HL-60/S4 treated with phorbol 12-myristate 13-acetate at 8.2 ng/mL for 4 days and 3 days (cell line): ENCODE measurements at regions not wholly inside any gene's neighbourhood (a gene's known extent, or its start where the extent isn't known, plus 50 kb on each side); places are given as distances from the start of the nearest gene placed in this dataset.
"Not testable (repeated sequence)": the region's sequence is repeated elsewhere in the genome, so short reads cannot be mapped to it uniquely, and the experiment has no call there.

Experiments used
- in situ Hi-C: fragments of 300-500 bp; cut with MboI; formaldehyde crosslinking; loops from 2 replicates; pipeline ENCODE4 v1.15.0; 2022; ENCODE audit warnings: low sequenced_read_pairs

GRCh38 chr2:111522231-111522768 lies 361.7 kb downstream of the ANAPC1 start:
- in situ Hi-C loops = no loop called here

- in situ Hi-C loops = no loop called here
Measured at GRCh38 chr2:111523009-111523408, 361.0 kb downstream of the ANAPC1 start.

DNA sequence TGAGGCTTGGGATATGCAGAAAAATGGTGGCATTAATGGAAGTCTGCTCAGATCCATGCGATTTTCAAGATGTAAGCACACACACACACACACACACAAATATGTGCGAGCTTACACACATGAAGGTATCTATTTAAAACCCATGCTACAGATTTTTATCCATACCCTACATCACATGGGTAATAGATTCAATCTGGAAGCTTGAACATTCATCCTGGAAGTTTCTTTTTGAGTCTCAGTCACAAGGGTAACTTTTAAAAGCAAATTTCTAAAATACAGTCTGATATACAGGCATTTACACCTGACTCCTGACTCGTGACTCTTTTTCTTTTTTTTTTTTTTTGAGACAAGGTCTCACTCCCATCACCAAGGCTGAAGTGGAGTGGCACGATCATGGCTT lies 359.0 kb downstream of the ANAPC1 start:
- in situ Hi-C loops = not testable (repeated sequence)

DNA sequence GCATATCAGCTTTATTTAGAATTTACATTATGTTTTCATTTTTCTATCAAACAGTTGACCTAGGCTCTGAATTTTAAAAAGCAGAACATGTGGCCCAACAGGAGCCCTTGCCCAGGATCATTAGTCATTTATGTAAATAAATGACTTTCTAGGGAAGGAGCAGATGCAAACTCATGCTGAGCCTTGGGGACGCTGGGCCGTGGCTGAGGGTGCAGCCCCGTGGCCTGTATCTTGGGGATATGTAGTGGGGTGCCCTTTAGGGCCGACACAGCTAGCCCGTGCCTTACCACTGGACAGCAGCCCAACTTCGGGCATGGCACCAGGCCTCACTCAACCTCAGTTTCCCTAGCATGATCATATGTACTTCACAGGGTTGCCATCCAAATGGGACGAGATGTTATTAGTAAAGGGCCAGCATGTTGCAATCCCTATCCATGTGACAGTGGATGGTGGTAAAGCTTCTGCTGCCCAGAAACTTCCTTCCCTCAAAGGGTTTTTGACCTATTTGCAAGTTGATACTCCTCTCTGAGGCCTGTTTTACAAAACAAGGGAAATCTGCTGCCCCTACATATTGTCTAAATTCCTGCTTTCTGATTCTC lies 357.9 kb downstream of the ANAPC1 start:
- in situ Hi-C loops = not testable (repeated sequence)

DNA sequence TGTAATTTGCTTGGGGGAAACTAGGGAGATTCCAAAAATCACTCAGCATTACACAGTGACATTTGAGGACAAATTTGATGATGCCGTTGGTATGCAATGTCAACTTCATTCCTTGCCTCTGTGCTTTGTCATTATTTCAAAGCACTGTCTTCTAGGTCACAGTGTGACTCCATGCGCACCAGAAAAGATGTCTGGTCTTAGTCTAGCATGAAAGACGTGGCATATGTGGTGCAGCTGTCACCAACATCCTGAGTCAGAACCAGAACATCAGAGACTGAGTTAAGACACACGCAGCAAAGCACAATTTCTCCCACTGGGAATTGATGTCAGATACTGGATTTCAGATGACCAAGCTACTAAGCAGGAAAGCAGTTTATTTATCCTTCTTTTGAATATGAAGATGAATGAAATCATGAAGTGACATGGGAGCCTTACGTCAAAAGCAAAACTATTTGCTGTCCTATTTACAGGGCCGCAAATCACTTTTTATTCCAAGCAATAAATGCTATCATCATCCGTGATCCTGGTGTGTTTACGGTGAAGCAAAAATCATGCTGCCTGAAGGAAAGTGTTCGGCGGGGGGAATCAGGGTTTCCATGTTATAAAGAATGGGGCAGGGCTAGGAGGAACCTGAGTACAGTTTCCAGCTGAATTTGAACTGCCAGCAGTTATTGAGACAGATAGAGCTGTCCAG lies 356.1 kb downstream of the ANAPC1 start:
- in situ Hi-C loops = not testable (repeated sequence)

DNA sequence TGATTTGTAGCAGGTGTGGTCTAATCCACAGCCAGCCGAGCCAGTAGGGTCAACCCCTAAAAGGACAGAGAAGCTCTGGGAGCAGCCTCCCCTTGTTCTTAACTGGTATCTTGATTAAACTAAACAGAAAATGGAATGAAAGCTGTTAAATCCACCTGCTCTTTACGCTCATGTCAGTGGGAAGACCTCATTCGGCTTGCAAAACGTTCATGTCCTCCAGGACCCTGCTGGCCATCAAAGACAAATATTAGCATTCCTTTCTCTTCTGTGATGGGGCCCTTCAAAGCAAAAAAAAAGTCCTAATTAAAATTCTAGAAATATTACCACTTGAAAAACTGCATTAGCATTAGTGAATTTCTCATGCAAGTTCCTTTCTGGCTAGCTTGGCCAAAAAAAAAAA lies 355.0 kb downstream of the ANAPC1 start:
- in situ Hi-C loops = not testable (repeated sequence)

DNA sequence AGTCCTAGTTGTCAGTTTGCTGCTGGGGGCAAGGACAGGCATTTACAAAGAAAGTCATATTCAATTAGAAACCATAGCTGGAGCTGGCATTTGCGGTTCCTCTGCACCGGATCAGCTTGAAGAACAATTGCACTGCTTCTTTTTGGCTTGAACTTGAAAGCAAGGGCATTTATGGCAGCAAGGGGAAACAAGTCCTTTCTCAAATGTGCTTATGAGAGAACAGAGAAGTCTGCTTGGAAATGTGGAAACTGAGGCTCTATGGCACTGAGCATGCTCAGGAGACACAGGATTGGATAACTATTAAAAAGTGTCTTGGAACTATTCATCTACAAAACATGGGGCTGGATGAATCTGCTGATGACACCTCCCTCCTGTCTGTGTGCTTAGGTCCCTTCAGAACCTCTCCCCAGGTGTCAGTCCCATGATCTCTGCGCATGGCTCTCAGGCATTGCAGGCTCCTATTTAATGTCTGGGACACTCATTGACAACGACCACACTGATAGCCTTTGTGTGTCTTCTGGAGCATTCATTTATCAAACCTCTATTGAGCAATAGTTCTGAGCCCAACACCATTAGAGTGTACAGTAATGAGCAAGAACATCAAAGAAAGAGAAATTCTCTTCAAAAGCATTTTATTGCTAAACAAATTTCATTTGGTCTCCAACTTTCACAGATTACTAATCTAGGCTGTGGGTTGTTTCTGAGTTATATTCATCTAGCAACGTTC lies 353.6 kb downstream of the ANAPC1 start:
- in situ Hi-C loops = not testable (repeated sequence)

DNA sequence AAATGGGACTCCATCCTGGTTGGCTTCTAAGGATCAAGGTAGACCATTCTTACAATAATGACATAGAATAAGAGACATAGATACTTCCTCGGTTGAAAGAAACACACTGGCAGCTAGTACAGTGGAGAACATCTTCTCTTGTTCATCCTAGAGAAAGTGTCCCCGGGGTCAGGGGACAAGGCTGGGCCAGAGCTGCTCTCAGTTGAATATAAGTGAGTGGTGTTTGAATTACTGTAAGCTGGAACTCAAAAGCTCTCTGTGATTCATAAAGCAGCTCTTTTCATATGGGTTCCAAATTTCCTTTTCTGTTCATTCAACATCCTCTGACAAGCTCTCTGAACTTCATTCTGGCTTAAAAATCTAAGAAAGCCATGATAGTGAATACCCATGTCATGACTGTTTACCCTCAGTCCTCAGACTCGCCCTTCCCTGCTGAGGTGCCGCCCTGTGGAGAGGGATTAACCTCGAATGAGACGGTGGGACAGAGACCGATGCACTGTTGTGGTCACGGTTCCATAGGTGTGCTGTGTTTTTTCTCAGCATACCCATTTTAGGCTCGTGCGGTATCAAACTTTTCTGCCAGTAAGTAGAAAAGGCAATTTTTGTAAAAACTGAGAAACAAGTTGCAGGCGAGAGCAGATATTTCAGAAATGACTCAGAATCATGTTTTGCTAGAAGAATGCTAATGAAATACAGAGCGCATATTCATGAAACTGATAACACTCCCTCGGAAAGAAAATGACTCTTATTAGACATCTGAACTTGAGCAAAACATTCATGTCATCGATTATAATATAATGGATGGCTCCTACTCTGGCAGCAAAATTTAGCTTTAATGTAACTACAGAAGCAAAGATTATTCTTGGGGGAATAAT lies 351.1 kb downstream of the ANAPC1 start:
- in situ Hi-C loops = not testable (repeated sequence)

- in situ Hi-C loops = not testable (repeated sequence)
Measured at GRCh38 chr2:111533557-111534247, 350.3 kb downstream of the ANAPC1 start.

DNA sequence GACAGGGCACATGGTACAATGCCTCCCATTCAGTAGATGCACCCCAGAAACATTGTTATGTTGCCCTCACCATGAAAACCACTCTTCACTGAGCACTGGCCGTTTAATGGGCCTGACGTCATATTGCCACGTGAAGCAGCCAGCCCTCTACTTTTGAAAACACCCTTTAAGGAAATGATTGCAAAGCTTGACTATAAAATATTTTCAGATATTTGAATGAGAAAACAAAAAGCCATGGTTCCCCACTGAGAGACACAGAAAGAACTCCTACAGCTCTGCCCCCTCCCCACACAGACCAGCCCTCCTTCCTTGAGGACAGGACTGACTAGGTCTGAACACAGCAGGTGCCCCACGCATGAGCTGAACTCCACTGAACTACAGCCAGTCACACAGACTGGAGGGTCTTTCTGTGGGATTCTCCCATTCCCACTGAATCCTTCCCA lies 349.1 kb downstream of the ANAPC1 start:
- in situ Hi-C loops = no loop called here

- in situ Hi-C loops = no loop called here
Measured at GRCh38 chr2:111535404-111535803, 348.6 kb downstream of the ANAPC1 start.

DNA sequence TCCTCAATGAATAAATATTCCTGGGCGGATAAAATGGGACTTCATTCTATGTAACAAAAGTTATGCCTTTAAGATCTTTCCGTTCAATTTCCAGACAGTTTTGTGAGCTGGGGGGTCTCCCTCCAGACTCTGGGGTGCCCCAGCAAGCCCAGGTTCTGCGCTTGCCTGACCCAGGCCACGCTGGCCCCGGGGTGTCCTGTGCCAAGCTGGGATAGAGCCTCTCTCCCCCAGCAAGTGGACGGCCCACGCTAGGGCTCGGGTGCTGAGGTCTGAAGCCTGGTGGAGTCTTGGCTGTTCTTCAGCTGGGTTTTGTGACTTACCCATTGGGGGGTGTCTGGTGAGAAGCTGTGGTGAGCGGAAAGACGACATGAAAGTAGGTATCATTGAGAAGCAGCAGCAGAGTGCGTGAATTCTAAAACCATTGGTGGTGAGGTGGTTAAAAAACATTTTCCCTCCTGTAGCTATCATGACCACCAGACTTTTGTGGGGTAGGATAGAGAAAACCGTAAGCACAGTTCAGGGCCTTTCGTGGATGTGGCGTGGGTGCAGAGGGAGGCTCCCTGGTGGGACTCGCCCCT lies 346.8 kb downstream of the ANAPC1 start:
- in situ Hi-C loops = no loop called here

DNA sequence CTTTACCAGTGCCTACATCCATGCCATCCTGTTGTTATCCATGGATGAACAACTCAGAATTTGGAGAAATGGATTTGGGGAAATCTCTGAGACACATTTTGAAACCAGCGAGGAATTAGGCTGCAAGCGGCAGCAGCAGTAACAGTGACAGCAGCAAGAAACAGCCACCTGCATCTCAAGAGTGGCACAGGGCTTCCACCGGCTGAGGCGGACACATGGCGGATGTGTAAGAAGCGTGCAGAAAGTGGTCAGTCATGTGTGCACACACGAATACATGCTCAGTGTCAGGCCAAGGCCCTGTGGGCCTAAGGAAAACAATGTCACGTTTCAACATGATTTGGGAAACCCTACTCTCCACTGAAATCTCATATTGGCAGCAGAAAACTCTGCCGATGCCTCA lies 344.0 kb downstream of the ANAPC1 start:
- in situ Hi-C loops = not testable (repeated sequence)

DNA sequence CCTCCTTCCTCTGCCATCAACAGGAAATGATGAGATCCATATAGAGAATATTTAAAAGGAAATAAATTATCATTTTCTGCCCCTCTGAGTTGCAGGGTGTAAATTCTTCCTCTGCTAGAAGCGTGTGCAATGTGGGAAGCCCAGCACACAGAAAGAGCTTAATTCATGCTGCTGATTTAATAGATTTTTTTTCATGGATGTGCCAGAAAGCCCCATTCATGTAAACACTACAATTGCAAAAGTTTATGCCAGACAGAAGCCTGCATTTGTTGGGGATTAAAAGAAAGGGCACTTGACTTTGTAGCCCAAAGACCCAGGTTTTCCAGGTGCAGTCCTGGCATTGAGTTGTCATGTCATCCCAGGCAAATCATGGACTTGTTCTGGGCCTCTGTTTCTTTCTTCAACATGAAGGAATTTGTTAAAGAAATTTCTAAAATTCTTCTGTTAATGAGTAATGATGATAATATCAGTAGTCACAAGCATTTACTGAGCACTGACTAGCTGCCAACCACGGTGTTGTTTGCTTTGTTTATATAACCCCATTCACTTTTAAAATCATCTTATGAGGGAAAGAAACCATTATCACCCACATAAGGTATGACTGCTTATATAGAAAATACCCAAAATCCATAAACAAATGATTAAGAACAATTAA lies 341.7 kb downstream of the ANAPC1 start:
- in situ Hi-C loops = not testable (repeated sequence)

DNA sequence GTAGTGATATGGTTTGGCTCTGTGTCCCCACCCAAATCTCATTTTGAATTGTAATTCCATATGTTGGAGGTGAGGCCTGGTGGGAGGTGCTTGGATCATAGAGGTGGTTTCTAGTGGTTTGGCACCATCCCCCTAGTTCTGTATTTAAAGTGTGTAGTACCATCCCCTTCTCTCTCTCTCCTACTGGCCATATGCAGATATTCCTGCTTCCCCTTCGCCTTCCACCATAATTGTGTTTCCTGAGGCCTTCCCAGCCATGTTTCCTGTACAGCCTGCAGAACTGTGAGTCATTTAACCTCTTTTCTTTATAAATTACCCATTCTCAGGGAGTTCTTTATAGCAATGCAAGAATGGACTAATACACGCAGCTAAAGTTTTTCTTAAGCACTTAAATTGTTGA lies 340.0 kb downstream of the ANAPC1 start:
- in situ Hi-C loops = not testable (repeated sequence)

- in situ Hi-C loops = not testable (repeated sequence)
Measured at GRCh38 chr2:111545723-111546431, 338.1 kb downstream of the ANAPC1 start.

DNA sequence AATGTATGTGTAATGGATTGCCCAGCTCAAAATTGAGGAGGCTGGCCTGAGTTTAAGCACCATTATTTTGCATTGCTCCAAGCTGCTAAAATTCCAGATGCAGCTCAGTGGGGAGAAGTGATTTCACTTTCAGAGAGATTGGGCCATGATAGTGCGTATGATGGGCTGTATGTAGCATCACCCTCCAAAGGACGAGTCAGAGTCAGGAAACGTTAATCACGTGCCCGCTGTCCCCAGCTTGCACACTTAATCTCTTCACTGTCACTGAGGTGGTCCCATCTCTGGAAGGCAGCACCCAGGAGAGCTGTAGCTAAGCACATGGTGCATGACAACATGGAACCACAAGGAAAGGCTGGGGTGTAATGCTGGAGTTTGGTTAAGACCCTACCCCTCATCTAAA lies 337.4 kb downstream of the ANAPC1 start:
- in situ Hi-C loops = not testable (repeated sequence)

GRCh38 chr2:111549174-111549573 lies 334.8 kb downstream of the ANAPC1 start:
- in situ Hi-C loops = not testable (repeated sequence)

DNA sequence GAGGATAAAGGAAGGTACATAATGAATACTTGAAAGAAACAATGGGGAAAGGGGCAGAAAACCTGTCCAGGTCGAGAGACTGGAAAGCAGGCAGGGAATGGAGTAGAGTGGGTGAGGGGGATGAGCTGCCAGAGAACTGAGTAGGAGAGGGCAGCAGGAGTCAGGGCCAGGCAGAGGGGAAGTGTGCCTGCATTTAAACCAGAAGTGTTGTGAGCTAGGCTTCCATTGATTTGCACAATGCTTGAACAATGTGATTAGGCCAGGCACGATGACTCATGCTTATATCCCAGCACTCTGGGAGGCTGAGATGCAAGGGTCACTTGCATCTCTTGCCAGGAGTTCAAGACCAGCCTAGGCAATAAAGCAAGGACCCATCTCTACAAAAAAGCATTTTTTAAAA lies 332.6 kb downstream of the ANAPC1 start:
- in situ Hi-C loops = not testable (repeated sequence)
